Activated T-helper 1 cell treated with anti-CD3 and anti-CD28 coated beads, Interleukin-12 subunit alpha, Interleukin-12 subunit beta, Interleukin-2, Interleukin-4 antibody, amounts not matched to agents 30 ng/mL and 10 ng/mL and 1 ng/mL, durations not matched to agents 14 hours and 24 hours and 36 hours (primary cell): ENCODE measurements at regions not wholly inside any gene's neighbourhood (a gene's known extent, or its start where the extent isn't known, plus 50 kb on each side); places are given as distances from the start of the nearest gene placed in this dataset.
"Not testable (repeated sequence)": the region's sequence is repeated elsewhere in the genome, so short reads cannot be mapped to it uniquely, and the experiment has no call there.

ENCODE experiments used
- DNase-seq: peaks from one replicate; pipeline ENCODE4 v3.0.0; 2021; ENCODE audit warnings: low spot score
- H3K27ac Mint-ChIP-seq: one replicate; pipeline ENCODE4 v1.8.0; 2021; ENCODE audit warnings: mild to moderate bottlenecking, mixed read lengths
- H3K27me3 Mint-ChIP-seq: one replicate; pipeline ENCODE4 v1.8.0; 2022; ENCODE audit warnings: mild to moderate bottlenecking, moderate library complexity, mixed read lengths; ENCODE audit not compliant: insufficient read depth
- H3K36me3 Mint-ChIP-seq: one replicate; pipeline ENCODE4 v1.8.0; 2021; ENCODE audit warnings: low read depth, mixed read lengths
- H3K4me1 Mint-ChIP-seq: one replicate; pipeline ENCODE4 v1.8.0; 2021; ENCODE audit warnings: low read depth, mixed read lengths
- H3K4me3 Mint-ChIP-seq: one replicate; pipeline ENCODE4 v1.8.0; 2021; ENCODE audit warnings: mild to moderate bottlenecking, moderate library complexity, mixed read lengths
- H3K9me3 Mint-ChIP-seq: one replicate; pipeline ENCODE4 v1.8.0; 2021; ENCODE audit warnings: mixed read lengths
- intact Hi-C: fragments of 100-400 bp; cut with micrococcal nuclease; formaldehyde crosslinking; loops from one replicate; pipeline ENCODE4 v1.15.1; 2024

- intact Hi-C loops = no loop called here
- no peak overlapping the region for H3K4me3 Mint-ChIP-seq
- H3K27ac Mint-ChIP-seq = no peak overlapping the region
- H3K27me3 Mint-ChIP-seq = no peaks in the 10 kb centered on the region
- no peak for DNase-seq
- H3K36me3 Mint-ChIP-seq = no peaks in the 10 kb centered on the region
- no peaks in the 10 kb centered on the region for H3K4me1 Mint-ChIP-seq
- H3K9me3 Mint-ChIP-seq = peaks cover 24% of the 10 kb centered on the region
Measured at GRCh38 chr7:51619880-51620279, 303.3 kb upstream of the COBL start.

GRCh38 chr7:51617686-51618085 lies 301.1 kb upstream of the COBL start:
- intact Hi-C loops = no loop called here
- Mint-ChIP-seq H3K27me3 (no peaks in the 10 kb centered on the region), H3K27ac (no peak overlapping the region), H3K4me3 (no peak overlapping the region), H3K4me1 (no peaks in the 10 kb centered on the region), H3K9me3 (peaks cover 16% of the 10 kb centered on the region), H3K36me3 (no peaks in the 10 kb centered on the region)
- no peak for DNase-seq

GRCh38 chr7:51613911-51614357 lies 297.3 kb upstream of the COBL start:
- intact Hi-C loops = no loop called here
- peaks cover 9% of the 10 kb centered on the region for H3K9me3 Mint-ChIP-seq
- no peak for DNase-seq
- no peaks in the 10 kb centered on the region for H3K4me1 Mint-ChIP-seq
- no peak overlapping the region for H3K4me3 Mint-ChIP-seq
- H3K27me3 Mint-ChIP-seq = no peaks in the 10 kb centered on the region
- H3K36me3 Mint-ChIP-seq = no peaks in the 10 kb centered on the region
- H3K27ac Mint-ChIP-seq = no peak overlapping the region

GRCh38 chr7:51611937-51612336 lies 295.3 kb upstream of the COBL start:
- Mint-ChIP-seq H3K27me3 (no peaks in the 10 kb centered on the region), H3K9me3 (peaks cover 12% of the 10 kb centered on the region), H3K27ac (no peak overlapping the region), H3K36me3 (no peaks in the 10 kb centered on the region), H3K4me1 (no peaks in the 10 kb centered on the region), H3K4me3 (no peak overlapping the region)
- DNase-seq = no peak
- intact Hi-C loops = no loop called here

GRCh38 chr7:51607447-51607846 lies 290.8 kb upstream of the COBL start:
- Mint-ChIP-seq H3K36me3 (no peaks in the 10 kb centered on the region), H3K27me3 (no peaks in the 10 kb centered on the region), H3K4me3 (no peak overlapping the region), H3K9me3 (peaks cover 7% of the 10 kb centered on the region), H3K27ac (no peak overlapping the region), H3K4me1 (no peaks in the 10 kb centered on the region)
- intact Hi-C loops = no loop called here
- DNase-seq = no peak

- H3K4me1 Mint-ChIP-seq = no peaks in the 10 kb centered on the region
- no peaks in the 10 kb centered on the region for H3K36me3 Mint-ChIP-seq
- intact Hi-C loops = no loop called here
Measured at GRCh38 chr7:51606601-51607154, 290.1 kb upstream of the COBL start.

GRCh38 chr7:51602376-51602775 lies 285.8 kb upstream of the COBL start:
- no peaks in the 10 kb centered on the region for H3K4me1 Mint-ChIP-seq
- H3K27ac Mint-ChIP-seq = no peak overlapping the region
- H3K4me3 Mint-ChIP-seq = no peak overlapping the region
- intact Hi-C loops = no loop called here
- peaks cover 9% of the 10 kb centered on the region for H3K9me3 Mint-ChIP-seq
- no peaks in the 10 kb centered on the region for H3K36me3 Mint-ChIP-seq
- DNase-seq = no peak
- H3K27me3 Mint-ChIP-seq = no peaks in the 10 kb centered on the region

More at GRCh38 chr7:51606601-51607154, 290.1 kb upstream of the COBL start:
- Mint-ChIP-seq H3K27ac (no peak overlapping the region), H3K27me3 (no peaks in the 10 kb centered on the region), H3K9me3 (peaks cover 7% of the 10 kb centered on the region), H3K4me3 (no peak overlapping the region)
- DNase-seq = no peak

- intact Hi-C loops = no loop called here
- H3K27ac Mint-ChIP-seq = no peak overlapping the region
- no peaks in the 10 kb centered on the region for H3K27me3 Mint-ChIP-seq
- H3K4me1 Mint-ChIP-seq = no peaks in the 10 kb centered on the region
- H3K4me3 Mint-ChIP-seq = no peak overlapping the region
- no peaks in the 10 kb centered on the region for H3K36me3 Mint-ChIP-seq
- no peak for DNase-seq
- peaks cover 12% of the 10 kb centered on the region for H3K9me3 Mint-ChIP-seq
Measured at GRCh38 chr7:51601461-51601860, 284.9 kb upstream of the COBL start.

GRCh38 chr7:51599935-51600334 lies 283.3 kb upstream of the COBL start:
- intact Hi-C loops, H3K36me3 Mint-ChIP-seq, H3K4me1 Mint-ChIP-seq, H3K27me3 Mint-ChIP-seq, H3K27ac Mint-ChIP-seq, H3K4me3 Mint-ChIP-seq, DNase-seq: not testable (repeated sequence)
- peaks cover 12% of the 10 kb centered on the region for H3K9me3 Mint-ChIP-seq

- no peaks in the 10 kb centered on the region for H3K4me1 Mint-ChIP-seq
- no peak overlapping the region for H3K4me3 Mint-ChIP-seq
- intact Hi-C loops = no loop called here
- no peaks in the 10 kb centered on the region for H3K27me3 Mint-ChIP-seq
- no peaks in the 10 kb centered on the region for H3K36me3 Mint-ChIP-seq
- peaks cover 10% of the 10 kb centered on the region for H3K9me3 Mint-ChIP-seq
- no peak overlapping the region for H3K27ac Mint-ChIP-seq
- no peak for DNase-seq
Measured at GRCh38 chr7:51593628-51594027, 277.0 kb upstream of the COBL start.

GRCh38 chr7:51592842-51593599 lies 276.4 kb upstream of the COBL start:
- Mint-ChIP-seq H3K27me3 (no peaks in the 10 kb centered on the region), H3K9me3 (peaks cover 10% of the 10 kb centered on the region), H3K27ac (no peak overlapping the region), H3K4me1 (no peaks in the 10 kb centered on the region), H3K4me3 (no peak overlapping the region), H3K36me3 (no peaks in the 10 kb centered on the region)
- intact Hi-C loops = no loop called here
- DNase-seq = no peak

GRCh38 chr7:51591223-51591622 lies 274.6 kb upstream of the COBL start:
- H3K27ac Mint-ChIP-seq = no peak overlapping the region
- no peaks in the 10 kb centered on the region for H3K27me3 Mint-ChIP-seq
- DNase-seq = no peak
- H3K4me3 Mint-ChIP-seq = no peak overlapping the region
- intact Hi-C loops = no loop called here
- H3K9me3 Mint-ChIP-seq = peaks cover 5% of the 10 kb centered on the region
- H3K36me3 Mint-ChIP-seq = no peaks in the 10 kb centered on the region
- H3K4me1 Mint-ChIP-seq = no peaks in the 10 kb centered on the region

- H3K4me3 Mint-ChIP-seq = no peak overlapping the region
- H3K36me3 Mint-ChIP-seq = no peaks in the 10 kb centered on the region
- no peak overlapping the region for H3K27ac Mint-ChIP-seq
- no peak for DNase-seq
- peaks cover 5% of the 10 kb centered on the region for H3K9me3 Mint-ChIP-seq
- H3K27me3 Mint-ChIP-seq = no peaks in the 10 kb centered on the region
- intact Hi-C loops = no loop called here
- H3K4me1 Mint-ChIP-seq = no peaks in the 10 kb centered on the region
Measured at GRCh38 chr7:51590746-51591145, 274.1 kb upstream of the COBL start.
